GM12872 (cell line): ENCODE measurements at regions not wholly inside any gene's neighbourhood (a gene's known extent, or its start where the extent isn't known, plus 50 kb on each side); places are given as distances from the start of the nearest gene placed in this dataset.

ENCODE experiments used
- TF ChIP-seq, protein P1 (sequence below): IDR thresholded peaks from 3 replicates; pipeline ENCODE4 v1.5.1; 2011; ENCODE audit warnings: low read depth, mild to moderate bottlenecking, low read length, moderate library complexity; ENCODE audit not compliant: insufficient read depth

DNA sequence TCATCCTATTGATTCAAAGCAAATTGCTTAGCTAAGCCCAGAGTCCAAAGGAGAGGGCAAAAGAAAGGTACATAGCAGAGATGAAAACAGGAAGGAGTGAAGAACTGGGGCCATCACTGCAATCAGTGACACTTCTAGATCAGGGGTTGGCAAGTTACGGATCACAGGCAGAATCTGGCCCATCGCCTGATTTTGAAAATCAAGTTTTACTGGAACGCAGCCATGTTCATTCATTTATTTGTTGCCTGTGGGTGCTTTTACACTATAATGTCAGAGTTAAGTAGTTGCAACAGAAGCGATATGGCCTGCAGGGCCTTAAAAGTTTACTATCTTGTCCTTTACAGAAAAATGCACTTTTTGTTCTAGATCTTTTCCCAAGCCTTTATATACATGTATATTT lies 271.7 kb upstream of the TOPAZ1 start:
- TF ChIP-seq, protein P1, sequence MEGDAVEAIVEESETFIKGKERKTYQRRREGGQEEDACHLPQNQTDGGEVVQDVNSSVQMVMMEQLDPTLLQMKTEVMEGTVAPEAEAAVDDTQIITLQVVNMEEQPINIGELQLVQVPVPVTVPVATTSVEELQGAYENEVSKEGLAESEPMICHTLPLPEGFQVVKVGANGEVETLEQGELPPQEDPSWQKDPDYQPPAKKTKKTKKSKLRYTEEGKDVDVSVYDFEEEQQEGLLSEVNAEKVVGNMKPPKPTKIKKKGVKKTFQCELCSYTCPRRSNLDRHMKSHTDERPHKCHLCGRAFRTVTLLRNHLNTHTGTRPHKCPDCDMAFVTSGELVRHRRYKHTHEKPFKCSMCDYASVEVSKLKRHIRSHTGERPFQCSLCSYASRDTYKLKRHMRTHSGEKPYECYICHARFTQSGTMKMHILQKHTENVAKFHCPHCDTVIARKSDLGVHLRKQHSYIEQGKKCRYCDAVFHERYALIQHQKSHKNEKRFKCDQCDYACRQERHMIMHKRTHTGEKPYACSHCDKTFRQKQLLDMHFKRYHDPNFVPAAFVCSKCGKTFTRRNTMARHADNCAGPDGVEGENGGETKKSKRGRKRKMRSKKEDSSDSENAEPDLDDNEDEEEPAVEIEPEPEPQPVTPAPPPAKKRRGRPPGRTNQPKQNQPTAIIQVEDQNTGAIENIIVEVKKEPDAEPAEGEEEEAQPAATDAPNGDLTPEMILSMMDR, result no peak

DNA sequence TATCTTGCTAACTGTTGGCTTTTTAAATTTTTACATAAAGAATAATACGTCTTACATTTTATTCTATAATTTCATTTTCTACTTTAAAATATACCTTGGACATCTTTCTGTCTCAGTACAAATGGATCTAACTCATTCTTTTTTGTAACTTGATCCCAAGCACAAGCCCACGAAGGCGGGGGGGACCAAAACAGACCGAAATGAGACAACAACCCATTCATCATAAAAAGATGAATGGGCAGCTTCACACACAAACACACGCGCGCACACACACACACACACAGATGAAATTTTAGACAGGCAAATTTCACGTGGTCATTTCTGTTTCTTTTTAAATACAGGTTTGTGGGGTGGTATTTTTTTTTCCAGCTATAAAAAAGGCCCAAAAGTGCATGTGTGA lies 271.3 kb upstream of the TOPAZ1 start:
- TF ChIP-seq, protein P1, result no peak

DNA sequence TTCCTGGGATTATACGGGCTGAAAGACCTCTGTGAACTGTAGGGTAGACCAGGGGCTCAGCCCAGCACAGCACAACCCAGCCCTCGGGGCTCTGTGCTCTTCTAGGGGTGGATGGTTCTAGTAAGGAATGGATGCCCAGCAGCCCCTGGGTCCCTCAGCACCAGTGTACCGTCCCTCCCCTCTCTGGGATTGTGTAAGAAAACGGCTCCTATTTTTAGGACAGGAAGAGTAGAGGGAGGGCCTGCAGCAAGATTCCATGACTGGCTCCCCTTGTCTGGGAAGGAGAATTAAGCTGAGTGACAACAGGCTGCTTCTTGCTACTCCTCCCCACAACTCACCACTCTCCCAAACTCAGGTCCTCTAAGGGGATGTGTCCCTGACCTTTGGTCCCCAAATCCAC lies 270.8 kb upstream of the TOPAZ1 start:
- TF ChIP-seq, protein P1, result no peak

DNA sequence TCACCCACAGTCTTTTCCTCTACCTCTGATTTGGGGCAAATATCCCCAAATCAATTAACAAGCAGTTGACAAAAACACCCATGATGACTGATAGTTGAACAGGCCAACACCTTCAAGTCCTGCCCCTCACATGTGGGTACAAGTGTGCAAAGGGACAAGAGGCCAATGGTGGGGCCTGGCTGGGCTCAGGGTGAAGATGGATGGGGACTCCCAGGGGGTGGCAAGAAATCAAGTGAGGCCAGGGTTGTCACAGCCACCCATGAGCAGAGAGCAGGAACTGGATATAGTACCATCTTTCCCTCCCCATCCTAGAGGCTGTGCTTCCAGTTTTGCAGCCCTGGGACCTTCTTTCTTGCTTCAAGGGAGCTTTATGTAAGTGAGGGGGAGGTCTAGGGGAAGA lies 270.2 kb upstream of the TOPAZ1 start:
- TF ChIP-seq, protein P1, result no peak

DNA sequence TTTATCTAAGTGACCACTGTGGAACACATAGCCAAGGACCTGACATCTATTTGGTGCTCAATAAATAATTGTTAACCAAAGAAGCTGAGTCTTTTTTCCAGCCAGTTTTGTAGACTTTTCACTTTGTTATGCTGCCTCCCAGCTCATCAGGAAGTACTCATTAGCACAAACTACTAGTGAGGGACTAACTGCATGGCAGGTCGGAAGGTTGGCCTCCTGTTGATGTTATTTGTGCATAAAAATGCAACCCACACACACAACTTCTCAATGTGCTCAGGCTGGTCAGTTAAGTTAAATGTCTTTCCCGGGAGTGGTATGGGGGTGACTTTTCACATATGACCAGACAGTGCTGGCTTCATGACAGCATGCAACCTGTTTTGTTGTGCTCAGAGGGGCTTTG lies 263.0 kb upstream of the TOPAZ1 start:
- TF ChIP-seq, protein P1, result no peak

DNA sequence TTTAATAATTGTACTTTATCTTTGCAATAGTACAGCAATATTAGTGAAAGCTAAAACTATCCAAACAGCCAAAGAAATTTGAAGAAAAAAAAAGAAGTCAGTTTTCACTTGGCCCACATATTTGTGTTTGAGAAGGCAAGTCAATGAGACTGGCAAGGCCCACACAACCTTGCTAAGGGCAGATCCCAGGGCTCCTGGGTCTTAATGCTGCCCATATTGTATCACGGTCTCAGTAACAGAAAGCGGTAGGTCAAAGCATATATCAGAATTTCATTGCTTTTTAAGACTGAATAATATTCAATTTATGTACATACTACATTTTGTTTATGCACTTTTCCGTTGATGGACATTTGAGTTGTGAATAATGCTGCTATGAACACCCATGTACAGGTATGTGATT lies 262.0 kb upstream of the TOPAZ1 start:
- TF ChIP-seq, protein P1, result no peak

DNA sequence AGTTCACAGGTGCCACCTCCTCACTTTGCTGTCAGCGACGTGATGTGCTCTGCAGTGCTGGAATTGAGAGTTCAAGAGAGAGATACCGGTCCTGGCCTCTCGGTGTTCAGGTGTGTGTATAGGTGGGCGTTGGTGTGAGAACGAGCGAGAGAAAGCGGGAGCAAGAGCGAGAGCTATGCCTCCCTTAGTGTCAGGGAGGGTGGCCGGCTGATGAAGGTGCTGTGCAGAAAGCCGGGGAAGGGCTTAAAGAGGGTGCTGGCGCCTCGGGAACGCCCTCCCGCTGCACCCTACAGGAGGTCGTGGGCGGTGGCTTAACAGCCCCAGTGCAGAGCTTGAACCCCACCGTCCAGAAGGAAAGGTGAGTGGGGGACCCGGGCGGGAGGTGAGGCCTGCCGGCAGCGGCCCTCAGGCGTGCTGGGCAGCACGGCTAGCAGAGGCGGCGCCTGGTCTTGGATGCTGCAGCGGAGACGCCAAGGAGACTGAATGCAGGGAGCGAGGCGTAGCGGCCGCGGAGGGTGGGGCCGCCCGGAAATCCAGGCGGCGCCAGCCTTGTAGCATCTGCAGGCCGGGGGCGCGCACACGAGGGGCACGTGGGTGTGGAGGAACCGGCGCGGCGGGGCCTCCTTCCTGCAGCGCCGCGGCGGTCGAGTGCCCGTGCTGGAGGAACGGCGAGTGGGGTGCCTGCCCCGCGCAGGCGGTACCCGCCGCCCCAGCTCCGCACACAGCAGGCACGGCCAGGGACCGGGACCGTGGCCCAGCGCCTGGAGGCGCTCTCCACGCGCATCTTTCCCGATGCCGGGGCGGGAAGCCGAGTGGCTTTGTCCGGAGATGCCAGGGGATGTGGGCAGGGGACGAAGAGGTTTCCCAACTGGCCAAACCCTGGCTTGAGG lies 246.8 kb upstream of the TOPAZ1 start:
- TF ChIP-seq, protein P1, result no peak
